Esophagus squamous epithelium (tissue), 5 donors: ENCODE measurements at regions not wholly inside any gene's neighbourhood (a gene's known extent, or its start where the extent isn't known, plus 50 kb on each side); places are given as distances from the start of the nearest gene placed in this dataset.
"Not testable (repeated sequence)": the region's sequence is repeated elsewhere in the genome, so short reads cannot be mapped to it uniquely, and the experiment has no call there.

ENCODE experiments used
- DNase-seq: peaks from one replicate; lab custom pipeline; 2025; lab: John Stamatoyannopoulos, UW
- H3K27ac ChIP-seq, 4 donors: fragments of 200-600 bp; sonication (generic); one replicate each; pipeline ENCODE4 v1.5.1; 2016 to 2019; ENCODE audit warnings: mild to moderate bottlenecking in 1 of 4
- H3K27me3 ChIP-seq, 4 donors: fragments of 200-600 bp; sonication (generic); 1 replicate in 3 of 4; 2 replicates in 1 of 4; pipeline versions ENCODE4 v1.5.1 to v1.6.0; 2017 to 2021; ENCODE audit warnings: antibody characterized with exemption in 1 of 4
- H3K36me3 ChIP-seq, 3 donors: fragments of 200-600 bp; sonication (generic); one replicate each; pipeline ENCODE4 v1.5.1; 2016 to 2019
- H3K4me1 ChIP-seq, 3 donors: fragments of 200-600 bp; sonication (generic); one replicate each; pipeline ENCODE4 v1.5.1; 2017 to 2019
- H3K4me3 ChIP-seq, 4 donors: fragments of 200-600 bp; sonication (generic); 1 replicate in 3 of 4; 2 replicates in 1 of 4; pipeline ENCODE4 v1.5.1; 2016 to 2019; ENCODE audit warnings: mild to moderate bottlenecking in 2 of 4, moderate library complexity in 1 of 4
- H3K9me3 ChIP-seq, 3 donors: fragments of 200-600 bp; sonication (generic); one replicate each; pipeline ENCODE4 v1.5.1; 2016 to 2019
- POLR2A ChIP-seq, 4 donors: fragments of 450-650 bp; IDR thresholded peaks; one replicate each; pipeline ENCODE4 v1.6.1; 2017; ENCODE audit warnings: antibody characterized with exemption in 4 of 4, mild to moderate bottlenecking in 4 of 4, moderate library complexity in 3 of 4
- WGBS, 2 donors: methylation state at CpG; one replicate each; pipeline ENCODE4 v1.1.5; 2018; 5-methylcytosine and 5-hydroxymethylcytosine counted together
- intact Hi-C: fragments of 100-400 bp; cut with DNase I; formaldehyde crosslinking; loops from one replicate; pipeline ENCODE4 v1.15.0; 2022
- TF ChIP-seq, protein P1 (sequence below), 6 experiments: fragments of 450-650 bp in 4 of 6; fragments of 200-600 bp in 2 of 6; sonication (generic) in 2 of 6; IDR thresholded peaks; one replicate each; pipeline ENCODE4 v1.5.1; 2016 to 2019; ENCODE audit warnings: antibody characterized with exemption in 6 of 6, mild to moderate bottlenecking in 4 of 6, moderate library complexity in 4 of 6
- donor health status: DM: yes; HTN: yes; CAD: no.

DNA sequence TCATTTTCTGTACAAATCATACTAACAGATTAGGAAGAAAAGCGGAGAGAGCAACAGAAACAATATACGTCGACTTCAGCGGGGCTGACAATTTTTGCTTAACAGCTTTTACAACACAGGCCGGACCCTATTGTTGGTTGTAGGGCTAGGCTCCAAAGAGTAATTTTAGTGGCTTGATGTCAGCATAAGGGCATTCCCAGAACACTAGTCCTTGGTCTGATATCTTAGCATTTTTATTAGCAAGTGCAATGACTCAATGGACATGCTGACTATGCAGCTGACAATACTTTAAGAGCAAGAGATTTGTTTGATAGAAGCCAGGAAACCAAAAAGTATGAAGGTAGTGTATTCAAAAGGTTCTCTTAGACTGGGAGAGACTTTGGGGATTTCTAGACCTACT is 209.9 kb downstream of the LNPK start:
- intact Hi-C loops: no loop called here
- H3K27ac ChIP-seq: no peak overlapping the region
- no peak for TF ChIP-seq POLR2A (IDR thresholded peaks at IDR 0.05)
- TF ChIP-seq, protein P1, sequence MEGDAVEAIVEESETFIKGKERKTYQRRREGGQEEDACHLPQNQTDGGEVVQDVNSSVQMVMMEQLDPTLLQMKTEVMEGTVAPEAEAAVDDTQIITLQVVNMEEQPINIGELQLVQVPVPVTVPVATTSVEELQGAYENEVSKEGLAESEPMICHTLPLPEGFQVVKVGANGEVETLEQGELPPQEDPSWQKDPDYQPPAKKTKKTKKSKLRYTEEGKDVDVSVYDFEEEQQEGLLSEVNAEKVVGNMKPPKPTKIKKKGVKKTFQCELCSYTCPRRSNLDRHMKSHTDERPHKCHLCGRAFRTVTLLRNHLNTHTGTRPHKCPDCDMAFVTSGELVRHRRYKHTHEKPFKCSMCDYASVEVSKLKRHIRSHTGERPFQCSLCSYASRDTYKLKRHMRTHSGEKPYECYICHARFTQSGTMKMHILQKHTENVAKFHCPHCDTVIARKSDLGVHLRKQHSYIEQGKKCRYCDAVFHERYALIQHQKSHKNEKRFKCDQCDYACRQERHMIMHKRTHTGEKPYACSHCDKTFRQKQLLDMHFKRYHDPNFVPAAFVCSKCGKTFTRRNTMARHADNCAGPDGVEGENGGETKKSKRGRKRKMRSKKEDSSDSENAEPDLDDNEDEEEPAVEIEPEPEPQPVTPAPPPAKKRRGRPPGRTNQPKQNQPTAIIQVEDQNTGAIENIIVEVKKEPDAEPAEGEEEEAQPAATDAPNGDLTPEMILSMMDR (IDR thresholded peaks at IDR 0.05): no peak
- no peak overlapping the region for H3K4me3 ChIP-seq
- H3K9me3 ChIP-seq: peaks cover 0 to 13% (median 13%) of the 10 kb centered on the region in 3 donors
- H3K36me3 ChIP-seq: no peaks in the 10 kb centered on the region
- no peaks in the 10 kb centered on the region for H3K27me3 ChIP-seq
- 88 to 93% methylated on average over 5 of the region's 5 CpGs for WGBS, 2 donors
- H3K4me1 ChIP-seq: no peaks in the 10 kb centered on the region
- no peak for DNase-seq

DNA sequence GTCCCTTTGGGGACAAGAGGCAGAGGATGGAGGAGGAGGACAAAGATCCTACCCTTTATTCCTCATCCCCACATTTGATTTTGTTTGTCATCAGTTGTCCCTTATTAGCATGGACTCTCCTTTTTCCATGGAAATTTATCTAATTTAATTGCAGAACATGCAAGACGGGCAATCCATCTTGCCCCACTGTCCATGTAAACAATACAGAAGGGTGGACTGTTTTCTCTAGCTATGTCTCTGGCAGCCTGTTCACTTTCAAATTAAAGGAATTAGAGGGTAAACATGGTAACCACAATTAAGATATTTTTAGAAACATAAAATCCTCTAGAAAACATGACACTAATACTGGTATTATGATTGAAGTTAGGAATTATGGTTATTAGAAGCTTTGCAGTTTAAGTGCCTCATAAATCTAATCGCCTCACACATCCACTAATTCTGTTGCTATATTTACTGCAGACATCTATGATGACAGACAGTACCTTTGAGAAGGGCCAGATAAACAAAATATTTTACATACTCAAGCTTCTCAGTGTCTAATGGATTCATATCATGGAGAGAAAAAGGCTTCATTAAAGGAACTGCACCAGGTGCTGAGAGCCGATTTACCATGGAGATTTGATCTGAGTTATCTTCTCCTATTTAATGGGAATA is 215.5 kb downstream of the LNPK start:
- intact Hi-C loops: no loop called here
- H3K9me3 ChIP-seq: no peaks in the 10 kb centered on the region
- H3K36me3 ChIP-seq: no peaks in the 10 kb centered on the region
- no peaks in the 10 kb centered on the region for H3K27me3 ChIP-seq
- H3K4me3 ChIP-seq: no peak overlapping the region
- no peak overlapping the region for H3K27ac ChIP-seq
- DNase-seq: no peak
- TF ChIP-seq, protein P1 (IDR thresholded peaks at IDR 0.05): no peak
- no peak for TF ChIP-seq POLR2A (IDR thresholded peaks at IDR 0.05)
- 63 to 67% methylated on average over 3 of the region's 3 CpGs for WGBS, 2 donors
- H3K4me1 ChIP-seq: no peaks in the 10 kb centered on the region

DNA sequence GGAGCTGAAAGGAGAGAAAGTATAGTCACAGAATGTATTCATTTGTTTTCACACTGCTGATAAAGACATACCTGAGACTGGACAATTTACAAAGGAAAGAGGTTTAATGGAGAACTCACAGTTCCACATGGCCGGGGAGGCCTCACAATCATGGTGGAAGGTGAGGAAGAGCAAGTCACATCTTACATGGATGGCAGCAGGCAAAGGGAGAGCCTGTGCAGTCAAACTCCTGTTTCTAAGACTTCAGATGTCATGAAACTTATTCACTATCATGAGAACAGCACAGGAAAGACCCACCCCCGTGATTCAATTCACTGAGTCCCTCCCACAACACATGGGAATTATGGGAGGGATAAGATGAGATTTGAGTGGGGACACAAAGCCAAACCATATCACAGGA is 224.7 kb downstream of the LNPK start:
- H3K9me3 ChIP-seq, H3K4me1 ChIP-seq, H3K36me3 ChIP-seq, intact Hi-C loops, H3K27ac ChIP-seq, H3K27me3 ChIP-seq, H3K4me3 ChIP-seq, DNase-seq: not testable (repeated sequence)
- WGBS, 2 donors: 46% methylated on average over 2 of the region's 2 CpGs

DNA sequence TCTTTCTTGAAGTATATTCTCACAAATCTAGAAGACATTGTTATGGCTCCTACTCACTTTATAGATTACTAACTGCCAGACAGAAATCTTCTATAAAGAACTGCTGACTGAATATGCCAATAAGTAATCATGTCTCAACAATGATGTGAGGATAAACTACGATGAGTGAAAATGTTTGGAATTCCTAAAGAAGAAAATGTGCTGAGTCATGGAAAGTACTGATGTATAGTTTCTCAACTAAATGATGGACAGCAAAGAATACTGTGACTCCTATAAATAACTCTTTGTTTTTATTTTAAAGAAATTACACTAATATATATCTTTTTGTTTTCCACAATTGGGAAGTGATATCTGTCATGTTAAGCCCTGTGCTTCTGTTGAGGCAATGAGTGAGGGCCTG is 232.9 kb downstream of the LNPK start:
- Histone ChIP-seq H3K4me3 (no peak overlapping the region), H3K36me3 (no peaks in the 10 kb centered on the region), H3K27me3 (no peaks in the 10 kb centered on the region), H3K4me1 (no peaks in the 10 kb centered on the region), H3K27ac (no peak overlapping the region), H3K9me3 (no peaks in the 10 kb centered on the region)
- DNase-seq: no peak
- intact Hi-C loops: no loop called here
- WGBS, 2 donors: 29 to 40% methylated on average over 1 of the region's 1 CpG
- TF ChIP-seq, protein P1 (IDR thresholded peaks at IDR 0.05): no peak
- no peak for TF ChIP-seq POLR2A (IDR thresholded peaks at IDR 0.05)

DNA sequence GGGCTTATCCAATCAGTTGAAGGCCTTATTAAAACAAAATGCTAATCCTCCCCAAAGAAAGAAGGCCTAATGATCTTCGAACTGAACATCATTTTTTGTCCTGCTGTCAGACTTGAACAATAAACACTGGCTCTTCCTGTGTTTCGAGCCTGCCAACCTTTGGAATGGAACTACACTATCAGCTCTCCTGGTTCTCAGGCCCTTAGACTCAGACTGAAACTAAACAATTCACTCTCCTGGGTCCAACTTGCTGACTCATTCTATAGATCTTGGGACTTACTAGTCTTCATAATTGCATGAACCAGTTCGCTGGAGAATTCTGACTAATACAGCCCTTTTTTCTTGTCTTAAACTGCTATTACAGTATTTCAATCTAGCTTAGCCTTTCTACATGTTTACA is 235.2 kb downstream of the LNPK start:
- no peak for DNase-seq
- Histone ChIP-seq H3K4me3 (no peak overlapping the region), H3K9me3 (no peaks in the 10 kb centered on the region), H3K4me1 (no peaks in the 10 kb centered on the region), H3K36me3 (no peaks in the 10 kb centered on the region), H3K27ac (no peak overlapping the region), H3K27me3 (no peaks in the 10 kb centered on the region)
- TF ChIP-seq POLR2A (IDR thresholded peaks at IDR 0.05): no peak
- TF ChIP-seq, protein P1 (IDR thresholded peaks at IDR 0.05): no peak
- 27 to 35% methylated on average over 3 of the region's 3 CpGs for WGBS, 2 donors
- intact Hi-C loops: no loop called here
